Muscle layer of colon (tissue), 2 donors: ENCODE measurements at regions not wholly inside any gene's neighbourhood (a gene's known extent, or its start where the extent isn't known, plus 50 kb on each side); places are given as distances from the start of the nearest gene placed in this dataset.

Experiments used
- H3K27ac ChIP-seq: one replicate; pipeline ENCODE4 v1.7.0; 2013; ENCODE audit warnings: low read depth, mild to moderate bottlenecking, low read length, moderate library complexity
- H3K27me3 ChIP-seq, 2 donors: one replicate each; pipeline ENCODE4 v1.7.0; 2013; ENCODE audit warnings: low read length in 2 of 2, mild to moderate bottlenecking in 2 of 2; ENCODE audit not compliant: insufficient read depth in 2 of 2, control insufficient read depth in 1 of 2
- H3K36me3 ChIP-seq: one replicate; pipeline ENCODE4 v1.7.0; 2013; ENCODE audit warnings: mild to moderate bottlenecking, low read length; ENCODE audit not compliant: insufficient read depth
- H3K4me1 ChIP-seq: one replicate; pipeline ENCODE4 v1.7.0; 2013; ENCODE audit warnings: mild to moderate bottlenecking, low read length; ENCODE audit not compliant: insufficient read depth
- H3K4me3 ChIP-seq, 2 donors: one replicate each; pipeline ENCODE4 v1.7.0; 2013; ENCODE audit warnings: low read length in 2 of 2, low read depth in 1 of 2, mild to moderate bottlenecking in 1 of 2, moderate library complexity in 1 of 2
- H3K9ac ChIP-seq: one replicate; pipeline ENCODE4 v1.7.0; 2013; ENCODE audit warnings: low read length
- H3K9me3 ChIP-seq: one replicate; pipeline ENCODE4 v1.7.0; 2013; ENCODE audit warnings: mild to moderate bottlenecking, low read length
- donor health status: abdominal sarcoma.
- donor health status: Adenocarcinoma of cecum.

GRCh38 chr2:19611491-19612332 lies 253.3 kb upstream of the OSR1 start:
- no peaks in the 10 kb centered on the region for H3K36me3 ChIP-seq
- no peak overlapping the region for H3K9ac ChIP-seq
- H3K27me3 ChIP-seq, result no peaks in the 10 kb centered on the region
- H3K27ac ChIP-seq, result no peak overlapping the region
- no peaks in the 10 kb centered on the region for H3K4me1 ChIP-seq
- no peak overlapping the region for H3K4me3 ChIP-seq
- no peaks in the 10 kb centered on the region for H3K9me3 ChIP-seq

- no peaks in the 10 kb centered on the region for H3K9me3 ChIP-seq
- no peaks in the 10 kb centered on the region for H3K36me3 ChIP-seq
- no peak overlapping the region for H3K4me3 ChIP-seq
- no peaks in the 10 kb centered on the region for H3K27me3 ChIP-seq
- no peak overlapping the region for H3K9ac ChIP-seq
- no peak overlapping the region for H3K27ac ChIP-seq
- H3K4me1 ChIP-seq, result no peaks in the 10 kb centered on the region
These were observed 250.8 kb upstream of the OSR1 start for GRCh38 chr2:19609266-19609665.

DNA sequence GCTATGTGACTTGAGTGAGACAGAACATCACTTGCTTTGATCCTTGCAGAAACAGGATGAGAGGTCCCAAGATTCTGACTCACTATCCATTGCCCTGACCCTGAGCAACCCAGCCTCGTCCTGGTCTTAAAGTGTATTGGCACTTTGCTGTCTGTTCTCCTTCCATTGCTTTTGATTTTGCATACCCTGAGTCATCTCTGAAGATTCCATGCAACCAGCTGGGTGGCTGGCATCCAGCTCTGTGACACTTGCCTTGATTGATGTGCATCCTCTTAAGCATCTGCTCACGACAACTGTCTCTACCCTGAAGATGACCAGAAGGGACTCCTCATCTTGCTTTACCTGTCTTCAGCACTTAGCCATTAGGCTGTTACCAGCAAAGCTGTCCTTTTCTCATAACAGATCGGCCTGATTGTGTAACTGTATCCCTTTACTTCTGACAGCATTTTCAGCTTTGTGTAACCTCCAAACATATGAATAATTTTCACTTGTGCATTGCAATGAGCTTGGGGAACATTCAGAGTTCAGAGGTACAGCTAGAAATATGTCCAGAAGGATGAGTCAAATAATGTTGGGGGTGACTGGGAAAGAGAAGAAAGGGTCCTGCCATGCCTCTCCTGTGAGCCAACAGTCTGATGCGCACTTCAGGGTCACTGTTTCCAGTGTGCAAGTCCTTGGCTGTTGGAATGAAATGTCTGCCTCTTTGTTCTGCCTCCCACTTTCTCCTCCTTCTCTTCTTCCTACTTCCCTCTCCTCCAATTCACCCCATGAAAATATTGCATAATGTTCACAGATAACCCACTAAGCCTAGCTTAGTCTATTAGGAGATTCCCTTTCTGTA lies 249.7 kb upstream of the OSR1 start:
- Histone ChIP-seq H3K9me3 (no peaks in the 10 kb centered on the region), H3K9ac (no peak overlapping the region), H3K27me3 (no peaks in the 10 kb centered on the region), H3K27ac (no peak overlapping the region), H3K4me3 (no peak overlapping the region), H3K36me3 (no peaks in the 10 kb centered on the region), H3K4me1 (no peaks in the 10 kb centered on the region)

GRCh38 chr2:19607400-19607799 lies 249.0 kb upstream of the OSR1 start:
- Histone ChIP-seq H3K27ac (no peak overlapping the region), H3K9ac (no peak overlapping the region), H3K4me3 (no peak overlapping the region), H3K36me3 (no peaks in the 10 kb centered on the region), H3K4me1 (no peaks in the 10 kb centered on the region), H3K27me3 (no peaks in the 10 kb centered on the region), H3K9me3 (no peaks in the 10 kb centered on the region)

DNA sequence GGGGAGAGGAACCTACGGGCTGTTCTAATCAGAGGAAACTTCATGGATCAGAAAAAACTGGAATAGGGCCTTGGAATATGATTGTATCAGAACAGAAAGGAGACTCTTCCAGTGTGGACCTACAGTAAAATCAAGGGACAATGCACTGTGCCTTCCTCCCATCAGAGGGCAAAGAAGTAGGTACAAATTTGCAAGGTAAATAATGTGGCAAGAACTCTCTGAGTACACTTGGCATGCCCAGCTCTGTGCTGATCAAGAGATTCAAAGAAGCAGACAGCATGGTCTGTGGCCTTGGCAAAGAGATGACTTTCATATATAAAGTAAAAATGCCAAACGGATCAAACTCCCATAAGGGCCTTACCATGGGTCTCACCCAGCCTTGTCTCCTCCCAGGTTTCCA lies 242.6 kb upstream of the OSR1 start:
- H3K27ac ChIP-seq, result no peak overlapping the region
- no peak overlapping the region for H3K4me3 ChIP-seq
- H3K36me3 ChIP-seq, result no peaks in the 10 kb centered on the region
- H3K9me3 ChIP-seq, result no peaks in the 10 kb centered on the region
- H3K4me1 ChIP-seq, result peaks cover 6% of the 10 kb centered on the region
- no peaks in the 10 kb centered on the region for H3K27me3 ChIP-seq
- no peak overlapping the region for H3K9ac ChIP-seq

DNA sequence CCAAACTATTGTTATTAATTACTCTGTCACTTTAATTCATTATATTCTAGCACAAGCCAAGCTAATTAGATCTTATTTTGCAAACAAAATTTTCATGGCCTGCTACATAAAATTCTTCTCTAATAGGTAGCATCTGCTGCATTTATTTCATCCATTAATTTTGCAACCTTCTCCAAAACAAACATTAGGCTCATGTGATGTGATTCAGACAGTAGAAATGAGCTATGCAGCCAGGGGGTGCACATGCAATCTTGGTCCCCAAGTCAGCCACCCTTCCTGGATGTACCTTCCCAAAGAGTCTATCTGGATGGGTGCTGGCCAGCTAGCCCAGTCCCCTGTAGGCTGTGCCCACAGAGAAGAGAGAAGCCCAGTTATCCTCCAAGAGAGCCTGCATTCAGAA lies 242.1 kb upstream of the OSR1 start:
- Histone ChIP-seq H3K4me3 (no peak overlapping the region), H3K9ac (no peak overlapping the region), H3K9me3 (no peaks in the 10 kb centered on the region), H3K4me1 (peaks cover 6% of the 10 kb centered on the region), H3K27ac (no peak overlapping the region), H3K36me3 (no peaks in the 10 kb centered on the region), H3K27me3 (no peaks in the 10 kb centered on the region)

DNA sequence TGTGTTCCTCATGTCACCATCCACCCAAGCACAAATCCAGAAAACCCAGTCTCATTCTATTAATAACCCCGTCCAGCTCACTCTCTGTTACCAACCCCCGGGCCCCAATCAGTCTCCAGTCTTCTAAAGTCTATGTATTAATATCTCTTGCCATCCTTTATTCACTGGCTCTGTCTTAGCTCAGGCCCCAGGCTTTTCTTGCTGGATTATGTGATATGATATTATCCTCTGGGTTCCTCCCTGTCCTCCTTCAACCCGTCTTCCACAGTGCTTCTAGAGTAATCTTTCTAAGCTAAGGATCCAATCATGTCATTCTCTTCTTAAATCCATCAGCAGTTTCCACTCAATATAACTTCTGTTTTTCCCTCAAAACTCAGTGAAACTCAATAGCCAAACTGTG lies 240.5 kb upstream of the OSR1 start:
- H3K36me3 ChIP-seq, result no peaks in the 10 kb centered on the region
- H3K4me3 ChIP-seq, result no peak overlapping the region
- no peaks in the 10 kb centered on the region for H3K9me3 ChIP-seq
- H3K4me1 ChIP-seq, result peaks cover 6% of the 10 kb centered on the region
- no peak overlapping the region for H3K27ac ChIP-seq
- no peak overlapping the region for H3K9ac ChIP-seq
- no peaks in the 10 kb centered on the region for H3K27me3 ChIP-seq

- H3K4me1 ChIP-seq, result peaks cover 6% of the 10 kb centered on the region
These were observed 233.8 kb upstream of the OSR1 start for GRCh38 chr2:19592197-19592596.

GRCh38 chr2:19589791-19590190 lies 231.4 kb upstream of the OSR1 start:
- Histone ChIP-seq H3K36me3 (no peaks in the 10 kb centered on the region), H3K9ac (no peak overlapping the region), H3K9me3 (no peaks in the 10 kb centered on the region), H3K27ac (no peak overlapping the region), H3K4me3 (no peak overlapping the region), H3K4me1 (no peaks in the 10 kb centered on the region), H3K27me3 (no peaks in the 10 kb centered on the region)

More at GRCh38 chr2:19592197-19592596, 233.8 kb upstream of the OSR1 start:
- H3K9ac ChIP-seq, result no peak overlapping the region
- H3K36me3 ChIP-seq, result no peaks in the 10 kb centered on the region
- H3K4me3 ChIP-seq, result no peak overlapping the region
- H3K9me3 ChIP-seq, result no peaks in the 10 kb centered on the region
- H3K27ac ChIP-seq, result no peak overlapping the region
- no peaks in the 10 kb centered on the region for H3K27me3 ChIP-seq

GRCh38 chr2:19580830-19581229 lies 222.4 kb upstream of the OSR1 start:
- no peak overlapping the region for H3K27ac ChIP-seq
- H3K27me3 ChIP-seq, result no peaks in the 10 kb centered on the region
- no peak overlapping the region for H3K4me3 ChIP-seq
- H3K9ac ChIP-seq, result no peak overlapping the region
- no peaks in the 10 kb centered on the region for H3K36me3 ChIP-seq
- no peaks in the 10 kb centered on the region for H3K4me1 ChIP-seq
- H3K9me3 ChIP-seq, result no peaks in the 10 kb centered on the region

- no peaks in the 10 kb centered on the region for H3K4me1 ChIP-seq
- H3K9ac ChIP-seq, result no peak overlapping the region
- H3K36me3 ChIP-seq, result no peaks in the 10 kb centered on the region
- H3K9me3 ChIP-seq, result no peaks in the 10 kb centered on the region
- no peak overlapping the region for H3K4me3 ChIP-seq
- H3K27me3 ChIP-seq, result no peaks in the 10 kb centered on the region
- no peak overlapping the region for H3K27ac ChIP-seq
These were observed 221.8 kb upstream of the OSR1 start for GRCh38 chr2:19580264-19580663.
